HFF-Myc (cell line): ENCODE measurements at regions not wholly inside any gene's neighbourhood (a gene's known extent, or its start where the extent isn't known, plus 50 kb on each side); places are given as distances from the start of the nearest gene placed in this dataset.
"Not testable (repeated sequence)": the region's sequence is repeated elsewhere in the genome, so short reads cannot be mapped to it uniquely, and the experiment has no call there.

Experiments used
- DNase-seq: peaks from one replicate; pipeline ENCODE4 v3.0.0-alpha.2; 2011; ENCODE audit warnings: low read depth; ENCODE audit errors: extremely low read depth
- H3K4me3 ChIP-seq: replicated peaks from 2 replicates; pipeline ENCODE4 v1.5.1; 2011; ENCODE audit warnings: low read depth, mild to moderate bottlenecking, control low read depth, low read length
- TF ChIP-seq, protein P1 (sequence below): IDR thresholded peaks from 2 replicates; pipeline ENCODE4 v1.5.1; 2012; ENCODE audit warnings: mild to moderate bottlenecking, low read depth, low read length, control low read depth; ENCODE audit errors: missing control alignments

DNA sequence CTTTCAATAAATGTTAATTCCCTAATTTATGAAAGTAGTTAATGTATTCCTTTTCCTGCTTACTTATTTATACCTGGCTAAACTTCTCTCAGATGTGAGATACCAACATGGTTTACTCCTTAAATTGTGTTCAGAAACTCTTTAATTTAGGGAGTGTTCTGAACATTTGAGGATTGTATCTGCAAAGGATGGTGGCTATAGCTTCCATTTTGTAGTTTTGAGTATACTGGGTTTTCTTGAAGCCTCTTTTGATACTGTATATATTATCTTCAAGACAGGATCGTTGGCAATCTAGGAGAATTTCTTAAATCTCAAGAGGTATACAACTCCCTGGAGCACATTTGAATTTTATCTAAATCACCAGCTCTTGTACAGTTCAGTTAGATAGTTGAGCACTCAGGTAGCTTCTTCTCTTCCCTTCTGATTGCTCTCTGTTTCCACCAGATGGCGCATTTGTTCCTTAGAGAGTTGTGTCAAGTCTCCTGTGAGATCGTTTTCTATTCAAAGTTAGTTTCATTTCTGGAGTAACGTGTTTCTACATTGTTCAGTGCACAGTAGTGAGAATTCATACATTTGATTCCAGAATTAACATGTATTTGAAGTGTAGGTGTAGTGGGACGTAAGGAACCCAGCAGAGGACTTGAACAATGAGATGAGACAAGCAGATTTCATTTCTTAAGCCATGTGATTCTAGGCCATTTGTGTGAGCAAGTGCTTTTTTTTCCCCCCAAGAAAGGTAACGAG is 63.2 kb upstream of the GARIN1A start:
- DNase-seq = peak; percentile 19
- TF ChIP-seq, protein P1, sequence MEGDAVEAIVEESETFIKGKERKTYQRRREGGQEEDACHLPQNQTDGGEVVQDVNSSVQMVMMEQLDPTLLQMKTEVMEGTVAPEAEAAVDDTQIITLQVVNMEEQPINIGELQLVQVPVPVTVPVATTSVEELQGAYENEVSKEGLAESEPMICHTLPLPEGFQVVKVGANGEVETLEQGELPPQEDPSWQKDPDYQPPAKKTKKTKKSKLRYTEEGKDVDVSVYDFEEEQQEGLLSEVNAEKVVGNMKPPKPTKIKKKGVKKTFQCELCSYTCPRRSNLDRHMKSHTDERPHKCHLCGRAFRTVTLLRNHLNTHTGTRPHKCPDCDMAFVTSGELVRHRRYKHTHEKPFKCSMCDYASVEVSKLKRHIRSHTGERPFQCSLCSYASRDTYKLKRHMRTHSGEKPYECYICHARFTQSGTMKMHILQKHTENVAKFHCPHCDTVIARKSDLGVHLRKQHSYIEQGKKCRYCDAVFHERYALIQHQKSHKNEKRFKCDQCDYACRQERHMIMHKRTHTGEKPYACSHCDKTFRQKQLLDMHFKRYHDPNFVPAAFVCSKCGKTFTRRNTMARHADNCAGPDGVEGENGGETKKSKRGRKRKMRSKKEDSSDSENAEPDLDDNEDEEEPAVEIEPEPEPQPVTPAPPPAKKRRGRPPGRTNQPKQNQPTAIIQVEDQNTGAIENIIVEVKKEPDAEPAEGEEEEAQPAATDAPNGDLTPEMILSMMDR = peak; percentile 40
- H3K4me3 ChIP-seq = 0 out of 2 replicates have a peak overlapping the region, but pooled peaks have one; percentile 19

DNA sequence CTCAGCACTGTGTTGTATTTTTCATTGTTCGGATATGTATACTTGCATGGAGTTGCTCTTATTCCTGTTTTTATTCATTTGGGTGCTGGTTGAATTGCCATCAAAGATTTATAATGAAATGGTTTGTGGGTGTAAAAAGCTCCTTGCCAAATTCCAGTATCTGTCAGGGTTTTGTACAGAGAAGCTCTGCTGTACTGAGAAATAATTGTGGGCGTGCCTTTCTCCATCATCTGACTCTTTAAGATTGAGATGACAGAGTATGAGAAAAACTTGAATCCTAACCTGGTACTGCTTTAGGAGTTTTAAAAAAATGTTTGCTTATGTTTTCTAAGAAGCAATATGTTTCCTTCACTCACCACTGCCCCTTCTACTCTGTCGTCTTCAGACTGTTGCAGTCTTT is 58.7 kb upstream of the GARIN1A start:
- DNase-seq, H3K4me3 ChIP-seq: not testable (repeated sequence)

DNA sequence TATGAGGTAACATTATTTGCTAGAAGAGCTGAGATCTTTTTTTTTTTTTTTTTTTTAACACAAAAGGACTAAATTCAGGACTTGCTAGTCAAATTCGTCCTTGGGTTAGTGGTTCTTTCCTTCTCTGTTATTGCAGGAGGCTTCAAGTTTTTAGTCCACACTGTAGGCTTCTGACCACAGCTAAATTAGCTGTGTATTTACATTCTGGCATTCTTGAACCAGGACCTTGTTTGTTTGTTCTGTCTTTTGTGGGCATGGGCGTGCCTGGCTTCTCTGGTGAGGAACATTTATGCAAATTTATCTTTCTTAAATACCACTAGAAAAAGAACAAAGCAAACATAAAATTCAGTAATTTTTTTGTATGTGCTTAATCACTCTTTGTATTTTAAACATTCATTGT is 57.3 kb upstream of the GARIN1A start:
- H3K4me3 ChIP-seq, DNase-seq: not testable (repeated sequence)

DNA sequence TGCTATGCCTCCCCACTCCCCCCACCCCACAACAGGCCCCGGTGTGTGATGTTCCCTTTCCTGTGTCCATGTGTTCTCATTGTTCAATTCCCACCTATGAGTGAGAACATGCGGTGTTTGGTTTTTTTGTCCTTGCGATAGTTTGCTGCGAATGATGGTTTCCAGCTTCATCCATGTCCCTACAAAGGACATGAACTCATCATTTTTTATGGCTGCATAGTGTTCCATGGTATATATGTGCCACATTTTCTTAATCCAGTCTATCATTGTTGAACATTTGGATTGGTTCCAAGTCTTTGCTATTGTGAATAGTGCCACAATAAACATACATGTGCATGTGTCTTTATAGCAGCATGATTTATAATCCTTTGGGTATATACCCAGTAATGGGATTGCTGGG is 55.3 kb upstream of the GARIN1A start:
- DNase-seq, H3K4me3 ChIP-seq: not testable (repeated sequence)
